ENCODE measurements at regions not wholly inside any gene's neighbourhood (a gene's known extent, or its start where the extent isn't known, plus 50 kb on each side); places are given as distances from the start of the nearest gene placed in this dataset.

GRCh38 chr12:107443320-107444090 lies 242.1 kb upstream of the PWP1 start:
- Histone ChIP-seq H4K91ac (ENCODE audit: insufficient read length, low read depth, low read length) (no peak overlapping the region), H3K4me1 (ENCODE audit: insufficient read depth, low read length) (peaks cover 4% of the 10 kb centered on the region; the same call in 1 of the 2 replicates), H2BK15ac (ENCODE audit: low read depth, low read length) (no peak overlapping the region), H2BK20ac (ENCODE audit: low read depth, low read length, poor library complexity, severe bottlenecking) (no peak overlapping the region), H3K4me2 (ENCODE audit: insufficient read depth, insufficient read length, low read length) (no peak overlapping the region), H2AFZ (ENCODE audit: low read length) (no peak overlapping the region), H2AK5ac (ENCODE audit: insufficient read length, low read length) (no peak overlapping the region), H3K27me3 (ENCODE audit: insufficient read depth, low read length) (no peaks in the 10 kb centered on the region), H3K79me1 (ENCODE audit: insufficient read depth, low read depth, low read length, poor library complexity, severe bottlenecking) (no peaks in the 10 kb centered on the region), H2BK5ac (ENCODE audit: insufficient read length, low read length) (no peak overlapping the region), H3K23ac (ENCODE audit: insufficient read length, low read depth, low read length) (no peak overlapping the region), H3K23me2 (ENCODE audit: insufficient read length, low read depth, low read length, poor library complexity, severe bottlenecking) (no peaks in the 10 kb centered on the region), H4K8ac (replicated peaks; ENCODE audit: insufficient read length, low read depth, low read length) (no peak overlapping the region), H3K14ac (ENCODE audit: insufficient read depth, low read length) (no peak overlapping the region), H3K27ac (ENCODE audit: insufficient read length, low read depth, low read length) (no peak overlapping the region), H4K5ac (ENCODE audit: insufficient read length, low read depth, low read length) (no peak overlapping the region), H3T11ph (ENCODE audit: low read length) (no peak overlapping the region), H3K4ac (ENCODE audit: low read depth, low read length) (no peak overlapping the region), H3K56ac (ENCODE audit: insufficient read length, low read depth, low read length) (no peak overlapping the region), H4K20me1 (ENCODE audit: control insufficient read depth, insufficient read depth, insufficient read length) (no peaks in the 10 kb centered on the region), H2BK120ac (ENCODE audit: low read depth, low read length, poor library complexity, severe bottlenecking) (no peak overlapping the region), H3K18ac (ENCODE audit: insufficient read length, low read depth, low read length) (no peak overlapping the region), H2BK12ac (ENCODE audit: insufficient read length, low read depth, low read length) (no peak overlapping the region), H3K9ac (ENCODE audit: extremely low read depth, insufficient read length, low read length) (no peak overlapping the region), H3K79me2 (ENCODE audit: insufficient read depth, low read length) (no peaks in the 10 kb centered on the region), H3K9me3 (ENCODE audit: control insufficient read depth, low read depth, low read length) (no peaks in the 10 kb centered on the region)
- H3K9me3 Mint-ChIP-seq: no peaks in the 10 kb centered on the region
- H3K27ac Mint-ChIP-seq: no peak overlapping the region
- no peak for TF ChIP-seq CTCF (conservative IDR thresholded peaks at IDR 0.05)
- no peaks in the 10 kb centered on the region for H3K36me3 Mint-ChIP-seq (ENCODE audit: insufficient read depth in 1 of 3, low read depth in 3 of 3)
- DNase-seq: no peak
- H3K27me3 Mint-ChIP-seq (ENCODE audit: low read depth): no peaks in the 10 kb centered on the region; the same call in 1 of the 2 replicates
- H3K4me1 Mint-ChIP-seq: peaks cover 22 to 27% of the 10 kb centered on the region in 2 experiments
- WGBS (ENCODE audit: extremely low coverage, insufficient read length, low lambda C conversion rate): no CpG with 5 or more reads among the region's 10 CpGs
- H3K4me3 Mint-ChIP-seq: no peak overlapping the region

Measured in H9 (cell line).